SHP77 (cell line): ENCODE measurements at regions not wholly inside any gene's neighbourhood (a gene's known extent, or its start where the extent isn't known, plus 50 kb on each side); places are given as distances from the start of the nearest gene placed in this dataset.

Source experiments
- DNase-seq, 2 experiments: peaks; one replicate each; lab custom pipeline; 2025; lab: John Stamatoyannopoulos, UW

GRCh38 chr5:51034222-51034901, 348.9 kb upstream of the ISL1 start:
- no peak for DNase-seq

GRCh38 chr5:51039424-51040329, 343.6 kb upstream of the ISL1 start:
- DNase-seq: no peak

- DNase-seq: no peak
These were observed 339.5 kb upstream of the ISL1 start for GRCh38 chr5:51043745-51044144.

GRCh38 chr5:51047369-51047768, 335.9 kb upstream of the ISL1 start:
- DNase-seq: no peak

GRCh38 chr5:51053361-51053760, 329.9 kb upstream of the ISL1 start:
- DNase-seq: no peak

- no peak for DNase-seq
These were observed 322.3 kb upstream of the ISL1 start for GRCh38 chr5:51060953-51061352.

GRCh38 chr5:51072937-51073336, 310.3 kb upstream of the ISL1 start:
- DNase-seq: no peak

GRCh38 chr5:51082741-51083140, 300.5 kb upstream of the ISL1 start:
- no peak for DNase-seq

GRCh38 chr5:51091816-51092215, 291.4 kb upstream of the ISL1 start:
- no peak for DNase-seq

GRCh38 chr5:51095486-51095885, 287.8 kb upstream of the ISL1 start:
- DNase-seq: no peak

- no peak for DNase-seq
These were observed 286.4 kb upstream of the ISL1 start for GRCh38 chr5:51096859-51097258.

- DNase-seq: no peak
These were observed 283.9 kb upstream of the ISL1 start for GRCh38 chr5:51099173-51099853.

- DNase-seq: no peak
These were observed 278.7 kb upstream of the ISL1 start for GRCh38 chr5:51104556-51104955.

GRCh38 chr5:51109786-51110410, 273.4 kb upstream of the ISL1 start:
- DNase-seq: no peak

GRCh38 chr5:51131266-51131665, 252.0 kb upstream of the ISL1 start:
- no peak for DNase-seq

GRCh38 chr5:51138164-51138563, 245.1 kb upstream of the ISL1 start:
- DNase-seq: no peak

GRCh38 chr5:51148437-51148836, 234.8 kb upstream of the ISL1 start:
- no peak for DNase-seq

GRCh38 chr5:51156222-51156621, 227.0 kb upstream of the ISL1 start:
- DNase-seq: no peak

- DNase-seq: no peak
These were observed 226.4 kb upstream of the ISL1 start for GRCh38 chr5:51156838-51157237.

- peak; percentile 2 to 16 for DNase-seq
These were observed 224.1 kb upstream of the ISL1 start for GRCh38 chr5:51159164-51159563.

- DNase-seq: no peak
These were observed 223.6 kb upstream of the ISL1 start for GRCh38 chr5:51159606-51160005.

- DNase-seq: no peak
These were observed 221.0 kb upstream of the ISL1 start for GRCh38 chr5:51162245-51162644.
